GM06990 (cell line): ENCODE measurements at regions not wholly inside any gene's neighbourhood (a gene's known extent, or its start where the extent isn't known, plus 50 kb on each side); places are given as distances from the start of the nearest gene placed in this dataset.

Experiments used
- DNase-seq: peaks from one replicate; pipeline ENCODE4 v3.0.0-alpha.2; 2011; ENCODE audit not compliant: insufficient read length; ENCODE audit errors: extremely low read depth
- H3K27me3 ChIP-seq: replicated peaks from 2 replicates; pipeline ENCODE4 v1.6.0; 2011; ENCODE audit warnings: low read length; ENCODE audit not compliant: control insufficient read depth, insufficient read depth
- H3K36me3 ChIP-seq: 2 replicates; pipeline ENCODE4 v1.5.1; 2011; ENCODE audit warnings: low read length; ENCODE audit not compliant: control insufficient read depth, insufficient read depth
- H3K4me3 ChIP-seq: replicated peaks from 2 replicates; pipeline ENCODE4 v1.5.1; 2011; ENCODE audit warnings: low read depth, mild to moderate bottlenecking, control low read depth, low read length
- CTCF ChIP-seq: IDR thresholded peaks from 2 replicates; pipeline ENCODE4 v1.5.1; 2011; ENCODE audit warnings: low read length, control low read depth, mild to moderate bottlenecking, inconsistent platforms; ENCODE audit not compliant: insufficient read depth, poor library complexity, severe bottlenecking

DNA sequence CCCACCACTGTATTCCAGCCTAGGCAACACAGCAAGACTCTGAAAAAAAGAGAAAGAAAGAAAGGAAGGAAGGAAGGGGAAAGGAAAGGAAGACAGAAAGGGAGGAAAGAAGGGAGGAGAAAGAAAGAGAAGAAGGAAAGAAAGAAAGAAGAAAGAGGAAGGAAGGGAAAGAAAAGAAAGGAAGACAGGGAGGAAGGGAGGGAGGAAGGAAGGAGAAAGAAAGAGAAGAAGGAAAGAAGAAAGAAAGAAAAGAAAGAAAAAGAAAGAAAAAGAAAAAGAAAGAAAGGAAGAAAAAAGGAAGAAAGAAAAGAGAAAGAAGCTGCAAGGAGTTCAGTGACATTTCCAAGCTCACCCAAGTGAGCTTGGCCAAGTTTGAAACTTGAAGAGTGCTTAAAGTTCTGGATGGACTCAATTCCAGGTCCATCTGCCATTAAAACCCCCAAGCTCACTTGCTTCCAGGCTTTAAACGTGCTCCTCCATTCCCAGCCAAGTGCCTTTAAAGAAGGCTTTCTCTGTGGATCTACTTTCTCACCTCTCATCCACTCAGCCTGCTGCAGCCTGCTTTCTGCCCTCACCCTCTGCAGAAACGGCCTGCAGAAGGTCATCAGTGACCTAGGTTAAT, 101.5 kb downstream of the VCPKMT start:
- no peak for DNase-seq
- Histone ChIP-seq H3K36me3 (no peaks in the 10 kb centered on the region), H3K4me3 (no peak overlapping the region), H3K27me3 (no peaks in the 10 kb centered on the region)
- TF ChIP-seq CTCF: no peak

GRCh38 chr14:50015716-50016115, 100.7 kb downstream of the VCPKMT start:
- no peak for TF ChIP-seq CTCF
- H3K27me3 ChIP-seq: no peaks in the 10 kb centered on the region
- H3K4me3 ChIP-seq: no peak overlapping the region
- H3K36me3 ChIP-seq: no peaks in the 10 kb centered on the region
- DNase-seq: no peak

- no peak for TF ChIP-seq CTCF
- Histone ChIP-seq H3K4me3 (no peak overlapping the region), H3K36me3 (no peaks in the 10 kb centered on the region), H3K27me3 (no peaks in the 10 kb centered on the region)
- no peak for DNase-seq
These were observed 98.0 kb downstream of the VCPKMT start for GRCh38 chr14:50018201-50018932.

- no peaks in the 10 kb centered on the region for H3K27me3 ChIP-seq
- no peak for TF ChIP-seq CTCF
- no peak overlapping the region for H3K4me3 ChIP-seq
- DNase-seq: no peak
- H3K36me3 ChIP-seq: no peaks in the 10 kb centered on the region
These were observed 97.5 kb downstream of the VCPKMT start for GRCh38 chr14:50018933-50019210.

DNA sequence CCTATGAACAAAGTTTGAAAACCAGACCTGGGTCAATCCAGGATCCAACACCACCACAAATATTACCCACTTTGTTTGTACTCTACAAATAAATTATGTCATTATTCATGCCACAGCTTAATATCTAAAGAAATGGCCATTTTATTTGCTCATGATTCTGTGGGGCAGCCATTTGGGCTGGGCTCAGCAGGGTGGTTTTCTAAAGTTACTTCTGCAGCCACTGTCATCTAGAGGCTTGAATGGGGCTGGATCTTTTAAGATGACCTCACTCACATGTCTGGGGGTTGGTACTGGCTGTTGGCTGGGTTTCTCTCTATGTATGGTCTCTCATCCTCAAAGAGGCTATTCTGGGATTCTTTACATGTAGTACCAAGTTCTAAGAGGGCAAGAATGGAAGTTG, 96.2 kb downstream of the VCPKMT start:
- H3K4me3 ChIP-seq: no peak overlapping the region
- no peak for TF ChIP-seq CTCF
- DNase-seq: no peak
- no peaks in the 10 kb centered on the region for H3K27me3 ChIP-seq
- H3K36me3 ChIP-seq: no peaks in the 10 kb centered on the region

GRCh38 chr14:50020799-50021198, 95.6 kb downstream of the VCPKMT start:
- Histone ChIP-seq H3K4me3 (no peak overlapping the region), H3K36me3 (no peaks in the 10 kb centered on the region), H3K27me3 (no peaks in the 10 kb centered on the region)
- no peak for TF ChIP-seq CTCF
- no peak for DNase-seq
